HCT116 (cell line): ENCODE measurements at regions not wholly inside any gene's neighbourhood (a gene's known extent, or its start where the extent isn't known, plus 50 kb on each side); places are given as distances from the start of the nearest gene placed in this dataset.

ENCODE experiments used
- ATAC-seq: fragments of 200-7000 bp; cut with Tn5 transposase; 2 replicates; pipeline ENCODE4 v1.9.1; 2020; ENCODE audit warnings: mild to moderate bottlenecking, moderate library complexity
- BruUV-seq: library from RNA; stranded (reverse); fragments of 400-500 nt; replicated peaks from 2 replicates; lab custom pipeline; 2021; lab: Mats Ljungman, UMichigan
- CTCF ChIA-PET: fragments of 300-600 bp; sonication (Branson Sonifier 250); formaldehyde crosslinking; loops from one replicate; lab custom pipeline; 2021; ENCODE audit warnings: antibody characterized with exemption; lab: Charles Lee
- POLR2A ChIA-PET: fragments of 300-600, 350-600 bp; sonication (Branson Sonifier 250); formaldehyde crosslinking; loops from one replicate; lab custom pipeline; 2021; ENCODE audit warnings: antibody characterized with exemption; lab: Charles Lee
- RAD21 ChIA-PET, 2 experiments: fragments of 300-600 bp; sonication (Branson Sonifier 250); formaldehyde crosslinking; loops; one replicate each; lab custom pipeline; 2023; ENCODE audit warnings: low total read pairs in 2 of 2; ENCODE audit not compliant: uncharacterized antibody in 2 of 2, unreplicated experiment in 2 of 2, low non-redundant PET in 1 of 2; lab: Charles Lee
- DNase-seq: peaks from one replicate; pipeline ENCODE4 v3.0.0-alpha.2; 2010; ENCODE audit warnings: low read depth, low spot score
- H2AFZ ChIP-seq: fragments of 200-600 bp; shearing (Covaris generic), sonication (generic); 2 replicates; pipeline ENCODE4 v1.6.1; 2017; ENCODE audit warnings: low read depth, mixed run types, mixed read lengths, antibody characterized with exemption, low read length; ENCODE audit not compliant: poor library complexity, severe bottlenecking
- H3K27ac ChIP-seq: 2 replicates; pipeline ENCODE4 v1.5.1; 2012; ENCODE audit warnings: low read depth, low read length
- H3K27me3 ChIP-seq: fragments of 200-600 bp; sonication (generic); 2 replicates; pipeline ENCODE4 v1.6.1; 2016; ENCODE audit warnings: mixed run types, low read length, mixed read lengths; ENCODE audit not compliant: insufficient read depth
- H3K36me3 ChIP-seq, 2 experiments: fragments of 200-500 bp in 1 of 2; fragments of 200-600 bp in 1 of 2; sonication (Bioruptor generic) in 1 of 2; sonication (generic) in 1 of 2; 2 replicates each; pipeline versions ENCODE4 v1.5.1 to v1.6.1; 2014 to 2016; ENCODE audit warnings: low read length in 2 of 2, inconsistent platforms in 1 of 2, mixed read lengths in 1 of 2, mixed run types in 1 of 2; ENCODE audit not compliant: insufficient read depth in 2 of 2, control insufficient read depth in 1 of 2
- H3K4me1 ChIP-seq, 2 experiments: fragments of 200-600 bp in 1 of 2; sonication (generic) in 1 of 2; 2 replicates each; pipeline versions ENCODE4 v1.5.1 to v1.6.1; 2012 to 2017; ENCODE audit warnings: low read length in 2 of 2, inconsistent platforms in 1 of 2, mild to moderate bottlenecking in 1 of 2, mixed read lengths in 1 of 2, mixed run types in 1 of 2, moderate library complexity in 1 of 2; ENCODE audit not compliant: insufficient read depth in 2 of 2, control insufficient read depth in 1 of 2
- H3K4me2 ChIP-seq: fragments of 200-600 bp; sonication (generic); 2 replicates; pipeline ENCODE4 v1.6.1; 2017; ENCODE audit warnings: mixed run types, low read length, mixed read lengths
- H3K4me3 ChIP-seq, 2 experiments: fragments of 200-600 bp in 1 of 2; sonication (generic) in 1 of 2; replicated peaks in 1 of 2; 2 replicates each; pipeline ENCODE4 v1.5.1; 2011 to 2016; ENCODE audit warnings: low read length in 2 of 2, control low read depth in 1 of 2, low read depth in 1 of 2, mild to moderate bottlenecking in 1 of 2, mixed read lengths in 1 of 2, mixed run types in 1 of 2
- H3K79me2 ChIP-seq: fragments of 200-600 bp; sonication (generic); 2 replicates; pipeline ENCODE4 v1.6.1; 2017; ENCODE audit warnings: mild to moderate bottlenecking, mixed run types, low read length, moderate library complexity, mixed read lengths; ENCODE audit not compliant: insufficient read depth
- H3K9ac ChIP-seq: fragments of 200-600 bp; sonication (generic); 2 replicates; pipeline ENCODE4 v1.6.1; 2016; ENCODE audit warnings: low read length, mixed read lengths
- H3K9me2 ChIP-seq: fragments of 200-600 bp; sonication (generic), shearing (Covaris generic); 2 replicates; pipeline ENCODE4 v1.6.1; 2017; ENCODE audit warnings: mixed run types, mild to moderate bottlenecking, moderate library complexity; ENCODE audit not compliant: insufficient read depth
- H3K9me3 ChIP-seq, 2 experiments: fragments of 200-500 bp in 1 of 2; fragments of 200-600 bp in 1 of 2; sonication (Bioruptor generic) in 1 of 2; sonication (generic) in 1 of 2; 2 replicates each; pipeline ENCODE4 v1.6.1; 2014 to 2017; ENCODE audit warnings: low read length in 2 of 2, mixed read lengths in 2 of 2, inconsistent platforms in 1 of 2, low read depth in 1 of 2, mild to moderate bottlenecking in 1 of 2, mixed run types in 1 of 2, moderate library complexity in 1 of 2; ENCODE audit not compliant: control insufficient read depth in 1 of 2, insufficient read depth in 1 of 2
- H4K20me1 ChIP-seq: fragments of 200-600 bp; sonication (generic), shearing (Covaris generic); 2 replicates; pipeline ENCODE4 v1.6.1; 2017; ENCODE audit warnings: mixed run types, mild to moderate bottlenecking, moderate library complexity; ENCODE audit not compliant: insufficient read depth
- ELF1 ChIP-seq: IDR thresholded peaks from 2 replicates; pipeline ENCODE4 v1.6.1; 2012; ENCODE audit warnings: low read depth, borderline replicate concordance
- FOSL1 ChIP-seq: IDR thresholded peaks from 2 replicates; pipeline ENCODE4 v1.6.1; 2012; ENCODE audit warnings: low read depth
- JUND ChIP-seq: IDR thresholded peaks from 2 replicates; pipeline ENCODE4 v1.6.1; 2012
- SP1 ChIP-seq: IDR thresholded peaks from 2 replicates; pipeline ENCODE4 v1.6.1; 2012; ENCODE audit warnings: low read depth
- ZNF274 ChIP-seq: fragments of 200-500 bp; sonication (Bioruptor generic); IDR thresholded peaks from 2 replicates; pipeline ENCODE4 v1.6.1; 2014; ENCODE audit warnings: mild to moderate bottlenecking, low read depth, low read length, inconsistent platforms
- intact Hi-C: fragments of 100-400 bp; cut with micrococcal nuclease; formaldehyde crosslinking; loops from 2 replicates; pipeline ENCODE4 v1.10.0; 2022
- TF ChIP-seq, protein P1 (sequence below), 3 experiments: fragments of 200-600 bp in 1 of 3; sonication (generic) in 1 of 3; IDR thresholded peaks in 2 of 3; conservative IDR thresholded peaks in 1 of 3; 2 replicates each; pipeline ENCODE4 v1.5.1; 2012 to 2017; ENCODE audit warnings: low read depth in 2 of 3, low read length in 2 of 3, antibody characterized with exemption in 1 of 3, borderline replicate concordance in 1 of 3, control low read depth in 1 of 3, mild to moderate bottlenecking in 1 of 3, mixed read lengths in 1 of 3, mixed run types in 1 of 3, moderate library complexity in 1 of 3; ENCODE audit not compliant: insufficient read depth in 1 of 3
- TF ChIP-seq, protein P2 (sequence below): IDR thresholded peaks from 2 replicates; pipeline ENCODE4 v1.6.1; 2011; ENCODE audit warnings: mild to moderate bottlenecking, low read length, moderate library complexity; ENCODE audit not compliant: insufficient replicate concordance; ENCODE audit errors: extremely low read depth
- TF ChIP-seq, protein P3 (sequence below): IDR thresholded peaks from 2 replicates; pipeline ENCODE4 v1.6.1; 2012

DNA sequence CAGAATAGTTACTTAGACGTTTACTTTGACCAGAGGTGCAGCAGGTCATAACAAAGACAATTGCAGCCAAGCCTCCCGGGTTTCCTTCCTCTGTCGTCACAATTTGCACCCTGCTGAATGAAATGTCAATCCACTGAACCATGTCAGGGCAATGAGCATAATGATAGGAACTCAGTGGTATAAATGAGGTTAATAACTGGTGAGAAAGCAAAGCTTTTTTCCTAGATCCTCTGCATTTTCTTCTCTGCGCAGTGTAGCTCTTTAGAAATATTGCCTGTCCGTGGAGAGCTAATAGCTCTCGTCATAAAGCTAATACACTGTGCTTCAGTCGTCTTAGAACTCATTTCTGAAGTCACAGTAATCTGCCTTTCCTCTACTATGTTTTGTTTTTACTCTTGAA lies 1960.1 kb upstream of the ADGRL3 start:
- BruUV-seq = no TSS peak
- ChIA-PET CTCF (no interaction called here), RAD21 (no interaction called here), POLR2A (no interaction called here)
- Histone ChIP-seq H3K27ac (no peak overlapping the region), H3K4me2 (no peak overlapping the region), H3K9me3 (peaks cover 0 to 19% of the 10 kb centered on the region in 2 experiments; a peak in 2 of 4 replicates), H3K27me3 (no peaks in the 10 kb centered on the region), H3K9ac (no peak overlapping the region), H3K4me1 (no peaks in the 10 kb centered on the region), H4K20me1 (no peaks in the 10 kb centered on the region), H3K79me2 (no peaks in the 10 kb centered on the region), H3K4me3 (no peak overlapping the region), H3K9me2 (no peaks in the 10 kb centered on the region), H2AFZ (no peak overlapping the region), H3K36me3 (no peaks in the 10 kb centered on the region)
- TF ChIP-seq ELF1 (no peak), SP1 (no peak), FOSL1 (no peak), JUND (no peak), ZNF274 (no peak)
- TF ChIP-seq, protein P1, sequence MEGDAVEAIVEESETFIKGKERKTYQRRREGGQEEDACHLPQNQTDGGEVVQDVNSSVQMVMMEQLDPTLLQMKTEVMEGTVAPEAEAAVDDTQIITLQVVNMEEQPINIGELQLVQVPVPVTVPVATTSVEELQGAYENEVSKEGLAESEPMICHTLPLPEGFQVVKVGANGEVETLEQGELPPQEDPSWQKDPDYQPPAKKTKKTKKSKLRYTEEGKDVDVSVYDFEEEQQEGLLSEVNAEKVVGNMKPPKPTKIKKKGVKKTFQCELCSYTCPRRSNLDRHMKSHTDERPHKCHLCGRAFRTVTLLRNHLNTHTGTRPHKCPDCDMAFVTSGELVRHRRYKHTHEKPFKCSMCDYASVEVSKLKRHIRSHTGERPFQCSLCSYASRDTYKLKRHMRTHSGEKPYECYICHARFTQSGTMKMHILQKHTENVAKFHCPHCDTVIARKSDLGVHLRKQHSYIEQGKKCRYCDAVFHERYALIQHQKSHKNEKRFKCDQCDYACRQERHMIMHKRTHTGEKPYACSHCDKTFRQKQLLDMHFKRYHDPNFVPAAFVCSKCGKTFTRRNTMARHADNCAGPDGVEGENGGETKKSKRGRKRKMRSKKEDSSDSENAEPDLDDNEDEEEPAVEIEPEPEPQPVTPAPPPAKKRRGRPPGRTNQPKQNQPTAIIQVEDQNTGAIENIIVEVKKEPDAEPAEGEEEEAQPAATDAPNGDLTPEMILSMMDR (IDR thresholded peaks at IDR 0.05 in 2 of 3, conservative IDR thresholded peaks at IDR 0.05 in 1 of 3; ENCODE audit: borderline replicate concordance in 1 of 3, insufficient read depth in 1 of 3, low read depth in 2 of 3, low read length in 2 of 3) = no peak
- TF ChIP-seq, protein P2, sequence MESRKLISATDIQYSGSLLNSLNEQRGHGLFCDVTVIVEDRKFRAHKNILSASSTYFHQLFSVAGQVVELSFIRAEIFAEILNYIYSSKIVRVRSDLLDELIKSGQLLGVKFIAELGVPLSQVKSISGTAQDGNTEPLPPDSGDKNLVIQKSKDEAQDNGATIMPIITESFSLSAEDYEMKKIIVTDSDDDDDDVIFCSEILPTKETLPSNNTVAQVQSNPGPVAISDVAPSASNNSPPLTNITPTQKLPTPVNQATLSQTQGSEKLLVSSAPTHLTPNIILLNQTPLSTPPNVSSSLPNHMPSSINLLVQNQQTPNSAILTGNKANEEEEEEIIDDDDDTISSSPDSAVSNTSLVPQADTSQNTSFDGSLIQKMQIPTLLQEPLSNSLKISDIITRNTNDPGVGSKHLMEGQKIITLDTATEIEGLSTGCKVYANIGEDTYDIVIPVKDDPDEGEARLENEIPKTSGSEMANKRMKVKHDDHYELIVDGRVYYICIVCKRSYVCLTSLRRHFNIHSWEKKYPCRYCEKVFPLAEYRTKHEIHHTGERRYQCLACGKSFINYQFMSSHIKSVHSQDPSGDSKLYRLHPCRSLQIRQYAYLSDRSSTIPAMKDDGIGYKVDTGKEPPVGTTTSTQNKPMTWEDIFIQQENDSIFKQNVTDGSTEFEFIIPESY = no peak
- TF ChIP-seq, protein P3, sequence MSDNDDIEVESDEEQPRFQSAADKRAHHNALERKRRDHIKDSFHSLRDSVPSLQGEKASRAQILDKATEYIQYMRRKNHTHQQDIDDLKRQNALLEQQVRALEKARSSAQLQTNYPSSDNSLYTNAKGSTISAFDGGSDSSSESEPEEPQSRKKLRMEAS = no peak
- ATAC-seq (no peak), DNase-seq (no peak)
- intact Hi-C loops = no loop called here
